HG02678 (cell line): ENCODE measurements at regions not wholly inside any gene's neighbourhood (a gene's known extent, or its start where the extent isn't known, plus 50 kb on each side); places are given as distances from the start of the nearest gene placed in this dataset.
"Not testable (repeated sequence)": the region's sequence is repeated elsewhere in the genome, so short reads cannot be mapped to it uniquely, and the experiment has no call there.

ENCODE experiments used
- ATAC-seq: cut with Tn5 transposase; IDR thresholded peaks from one replicate; pipeline ENCODE4 v1.9.1; 2021; ENCODE audit warnings: mild to moderate bottlenecking, moderate library complexity; ENCODE audit not compliant: unreplicated experiment

DNA sequence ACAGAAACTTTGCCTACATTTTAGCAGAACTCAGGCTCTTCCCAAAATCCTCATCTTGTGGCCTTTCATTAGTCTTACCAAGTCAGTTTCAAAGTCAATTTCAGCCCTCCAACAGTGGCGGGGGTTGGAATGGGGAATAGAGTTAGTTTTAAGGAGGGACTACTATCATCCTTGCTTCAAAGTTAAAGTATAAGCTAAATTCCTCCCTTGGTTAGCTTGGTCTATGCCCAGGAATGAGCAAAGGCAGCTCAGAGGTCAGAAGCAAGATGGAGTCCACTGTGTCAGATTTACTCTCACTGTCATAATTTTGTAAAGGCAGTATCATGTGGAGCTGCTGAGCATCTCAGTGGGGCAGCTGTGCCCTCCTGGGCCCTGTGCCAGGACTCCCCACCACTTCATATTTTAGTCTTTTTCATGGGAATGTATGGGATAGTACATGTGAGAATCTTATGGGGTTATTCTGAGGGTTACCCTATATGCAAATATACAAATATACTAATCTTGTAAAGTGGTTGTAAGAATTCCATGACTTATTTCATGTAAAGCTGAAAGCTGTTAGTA is 145.2 kb upstream of the MMADHC start:
- ATAC-seq = no peak

- ATAC-seq = no peak
Measured at GRCh38 chr2:149732001-149732685, 144.6 kb upstream of the MMADHC start.

DNA sequence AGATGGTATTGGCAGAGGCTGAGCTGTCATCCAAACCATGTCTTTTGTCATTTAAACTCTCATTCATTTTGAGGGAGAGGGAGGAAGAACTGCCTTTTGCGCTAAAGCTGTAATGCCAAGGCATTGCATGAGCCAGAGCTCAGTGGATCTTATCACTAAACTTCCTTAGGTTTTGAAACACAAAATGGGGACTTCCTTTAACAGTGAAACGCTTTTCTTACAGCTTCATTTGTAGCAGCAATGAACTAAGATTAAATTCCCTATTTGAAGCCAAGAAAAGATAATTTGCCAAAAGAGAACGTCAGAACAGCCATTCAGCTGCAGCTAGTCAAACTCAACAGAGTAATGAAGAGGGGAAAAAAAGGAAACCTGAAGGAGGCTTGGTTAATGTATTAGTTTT is 143.5 kb upstream of the MMADHC start:
- no peak for ATAC-seq

DNA sequence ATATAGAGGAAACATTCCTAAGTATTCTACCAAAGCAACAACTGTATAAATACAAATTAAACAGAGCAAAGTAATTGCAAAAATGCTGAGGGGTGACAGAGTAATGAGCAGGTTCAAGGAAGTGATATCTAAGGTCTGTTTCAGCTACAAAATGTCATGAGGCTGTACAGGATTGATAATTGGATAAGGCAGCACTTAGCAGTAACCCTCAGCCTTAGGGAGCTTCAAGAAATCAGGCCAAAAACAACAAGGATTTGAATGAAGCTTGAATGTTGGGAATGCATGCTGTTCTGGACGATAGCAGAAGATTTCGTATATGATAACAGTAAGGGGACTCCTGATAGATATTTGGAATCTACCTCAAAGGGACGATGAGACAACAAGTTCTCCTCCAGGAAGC is 142.0 kb upstream of the MMADHC start:
- ATAC-seq = no peak

DNA sequence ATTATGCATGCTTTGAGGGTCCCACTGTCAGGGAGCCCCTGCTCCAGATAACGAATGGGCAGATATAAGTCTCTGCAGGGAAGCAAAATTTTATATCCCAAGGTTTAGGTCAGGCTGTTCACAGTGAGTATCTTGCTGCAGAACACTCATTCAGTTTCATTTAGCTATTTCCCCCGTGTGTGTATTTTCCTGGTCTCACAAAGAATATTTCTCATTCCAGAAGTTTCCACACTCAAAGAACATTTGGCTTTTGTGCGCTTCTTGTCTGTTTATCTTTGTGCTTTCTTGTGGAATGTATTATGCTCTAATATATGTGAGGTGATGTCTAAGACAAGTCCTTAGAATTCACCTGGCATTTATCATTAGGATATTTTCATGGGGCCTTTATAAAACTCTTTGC is 140.4 kb upstream of the MMADHC start:
- no peak for ATAC-seq

DNA sequence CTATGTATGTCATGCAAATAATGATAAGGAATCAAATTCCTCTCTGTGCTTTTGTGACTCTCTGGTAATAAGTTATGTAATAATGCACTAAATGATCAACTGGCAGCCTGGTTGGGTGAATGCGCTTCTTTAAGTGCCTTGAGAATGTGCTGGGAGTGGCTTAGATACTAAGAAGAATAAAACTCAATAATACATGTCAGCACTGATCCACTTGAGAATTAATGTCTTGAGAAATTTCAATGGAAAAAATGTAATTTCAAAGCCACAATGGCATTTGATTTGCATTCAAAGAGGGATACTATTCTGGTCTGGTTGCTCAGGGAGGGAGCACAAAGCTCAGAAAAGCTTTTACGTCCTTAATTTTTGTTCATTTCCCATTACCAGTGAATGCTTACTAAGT is 137.7 kb upstream of the MMADHC start:
- ATAC-seq = no peak

- ATAC-seq = no peak
Measured at GRCh38 chr2:149724091-149724490, 136.5 kb upstream of the MMADHC start.

- no peak for ATAC-seq
Measured at GRCh38 chr2:149720615-149721014, 133.0 kb upstream of the MMADHC start.

GRCh38 chr2:149719695-149720094 is 132.1 kb upstream of the MMADHC start:
- ATAC-seq = no peak

- no peak for ATAC-seq
Measured at GRCh38 chr2:149716687-149717086, 129.1 kb upstream of the MMADHC start.

DNA sequence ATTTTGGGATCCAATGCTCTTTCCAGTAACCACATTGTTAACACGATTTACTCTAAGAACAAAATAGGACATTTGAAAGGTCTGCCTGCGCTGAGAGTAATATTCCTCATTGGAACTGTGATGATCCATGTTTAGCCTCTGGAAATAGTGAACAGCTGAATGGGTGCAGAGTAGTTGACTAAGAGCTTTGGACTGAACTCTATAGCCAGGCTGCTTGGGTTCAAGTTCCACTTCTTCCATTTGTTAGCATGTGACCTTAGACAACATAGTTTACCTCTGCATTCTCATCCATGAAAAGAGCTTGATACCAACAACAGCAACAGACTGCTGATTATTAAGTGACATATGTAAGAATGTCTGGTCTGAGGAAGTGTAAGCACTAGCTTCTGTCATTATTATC is 128.3 kb upstream of the MMADHC start:
- ATAC-seq = no peak

DNA sequence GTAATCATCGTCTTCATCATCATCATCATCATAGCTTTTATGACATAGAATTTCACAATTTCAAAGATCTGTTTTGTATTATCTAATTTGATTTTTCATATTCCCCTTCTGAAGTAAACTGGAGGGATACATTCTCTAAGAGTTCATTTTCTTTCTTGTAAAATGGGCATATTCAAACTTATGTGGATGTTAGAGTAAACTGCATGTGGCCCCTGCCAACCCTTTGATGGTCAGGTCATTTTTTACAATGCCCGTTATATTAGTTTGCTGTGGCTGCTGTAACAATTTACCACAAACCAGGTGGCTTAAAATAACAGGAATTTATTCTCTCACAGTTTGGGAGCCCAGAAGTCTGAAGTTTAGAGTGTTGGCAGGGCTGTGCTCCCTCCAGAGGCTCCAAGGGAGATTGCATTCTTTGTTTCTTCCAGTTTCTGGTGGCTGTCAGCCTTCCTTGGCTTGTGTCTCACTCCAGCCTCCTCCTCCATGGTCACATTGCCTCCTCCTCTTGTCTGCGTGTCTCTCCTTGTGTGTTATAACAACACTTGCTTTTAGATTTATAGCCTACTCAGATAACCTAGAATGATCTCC is 127.5 kb upstream of the MMADHC start:
- no peak for ATAC-seq

DNA sequence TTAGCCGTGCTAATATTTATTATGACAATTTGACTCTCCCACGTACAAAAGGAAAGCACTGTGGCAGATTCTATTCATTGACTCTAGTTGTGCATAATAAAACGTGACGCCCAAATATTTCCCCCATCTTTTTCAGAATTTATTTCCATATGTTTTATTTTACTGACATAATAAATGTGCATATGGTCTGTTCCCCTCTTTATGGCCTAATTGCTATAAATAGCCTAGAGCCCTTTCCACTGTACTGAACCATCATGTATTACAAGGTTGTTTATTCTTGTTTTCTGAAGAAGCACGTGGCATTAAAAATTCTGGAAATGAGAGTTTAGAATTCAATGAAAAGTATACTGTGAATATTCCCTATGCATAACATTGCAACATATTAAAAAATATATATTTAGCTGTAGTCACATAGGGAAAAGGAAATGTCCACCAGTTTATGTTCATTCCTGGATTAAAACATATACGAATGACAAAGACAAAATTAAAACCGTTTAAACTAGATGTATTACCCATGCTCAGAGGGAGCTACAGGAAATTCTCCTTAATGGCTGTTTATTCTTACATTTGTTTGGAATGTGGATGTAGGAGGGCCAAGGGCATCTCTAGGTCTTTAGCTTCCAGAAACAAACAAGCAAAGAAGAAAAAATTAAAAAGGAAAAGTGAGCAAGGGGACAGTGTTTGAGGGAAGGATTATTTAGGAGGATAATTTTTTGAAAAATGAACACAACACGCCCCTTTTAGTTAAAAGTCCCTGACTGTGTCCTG is 122.1 kb upstream of the MMADHC start:
- no peak for ATAC-seq

DNA sequence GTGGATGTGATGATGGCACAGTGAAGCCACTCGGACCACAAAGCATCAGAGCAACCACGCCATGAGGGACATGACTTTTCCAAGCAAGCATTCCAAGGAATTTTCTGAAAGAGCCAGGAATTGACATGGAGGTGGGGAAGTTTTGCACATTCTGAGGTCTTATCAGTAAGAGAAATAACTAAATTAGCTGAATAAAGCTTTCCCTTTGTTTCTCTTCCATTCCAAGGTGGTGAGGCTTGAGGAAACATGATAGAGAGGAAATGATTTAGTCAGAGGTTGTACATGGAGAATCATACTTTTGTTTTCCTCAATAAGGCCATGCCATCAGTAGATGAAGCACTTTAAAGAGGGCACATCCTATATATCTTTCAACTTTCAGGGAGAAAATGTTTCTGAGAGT is 115.7 kb upstream of the MMADHC start:
- no peak for ATAC-seq

DNA sequence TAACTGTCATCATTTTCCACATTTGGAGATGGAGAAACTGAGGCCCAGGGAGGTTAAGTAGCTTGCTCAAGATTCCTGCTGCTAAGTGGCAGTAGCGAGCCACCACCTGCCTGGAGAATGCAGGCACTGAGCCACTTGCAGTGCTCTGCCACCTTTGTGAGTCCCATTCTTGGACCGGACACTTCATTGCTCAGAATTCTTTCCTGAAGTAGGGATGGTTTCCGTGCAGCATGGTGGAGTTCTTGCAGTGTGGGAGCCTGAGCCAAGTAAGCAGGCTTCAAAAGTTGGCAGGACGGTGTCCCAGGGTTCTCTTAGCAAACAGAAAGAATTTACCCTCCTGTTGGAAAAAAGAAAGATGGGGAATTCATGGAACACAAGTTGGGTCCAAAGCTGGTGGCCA is 115.0 kb upstream of the MMADHC start:
- no peak for ATAC-seq

DNA sequence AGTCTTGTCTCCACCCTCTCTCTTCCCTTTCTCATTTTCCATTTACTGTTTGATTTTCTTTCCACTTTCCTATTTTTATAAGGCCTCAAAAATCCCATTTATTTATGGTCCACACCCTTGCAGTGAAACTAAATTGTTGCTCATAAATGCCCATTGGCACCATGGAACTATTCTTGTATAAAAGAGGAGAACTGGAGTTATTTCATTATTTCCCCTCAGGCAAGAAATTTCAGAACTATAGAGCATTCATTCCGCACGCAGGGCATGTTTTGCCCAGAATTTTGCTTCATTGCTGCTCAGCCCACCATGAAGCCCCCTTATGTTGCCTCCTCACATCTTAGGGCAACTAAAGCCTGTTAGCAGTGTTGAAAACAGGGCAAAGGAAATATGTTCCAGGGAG is 113.7 kb upstream of the MMADHC start:
- no peak for ATAC-seq

GRCh38 chr2:149692961-149693396 is 105.4 kb upstream of the MMADHC start:
- ATAC-seq = no peak

GRCh38 chr2:149690825-149691224 is 103.2 kb upstream of the MMADHC start:
- ATAC-seq = no peak

- no peak for ATAC-seq
Measured at GRCh38 chr2:149687052-149687427, 99.5 kb upstream of the MMADHC start.

DNA sequence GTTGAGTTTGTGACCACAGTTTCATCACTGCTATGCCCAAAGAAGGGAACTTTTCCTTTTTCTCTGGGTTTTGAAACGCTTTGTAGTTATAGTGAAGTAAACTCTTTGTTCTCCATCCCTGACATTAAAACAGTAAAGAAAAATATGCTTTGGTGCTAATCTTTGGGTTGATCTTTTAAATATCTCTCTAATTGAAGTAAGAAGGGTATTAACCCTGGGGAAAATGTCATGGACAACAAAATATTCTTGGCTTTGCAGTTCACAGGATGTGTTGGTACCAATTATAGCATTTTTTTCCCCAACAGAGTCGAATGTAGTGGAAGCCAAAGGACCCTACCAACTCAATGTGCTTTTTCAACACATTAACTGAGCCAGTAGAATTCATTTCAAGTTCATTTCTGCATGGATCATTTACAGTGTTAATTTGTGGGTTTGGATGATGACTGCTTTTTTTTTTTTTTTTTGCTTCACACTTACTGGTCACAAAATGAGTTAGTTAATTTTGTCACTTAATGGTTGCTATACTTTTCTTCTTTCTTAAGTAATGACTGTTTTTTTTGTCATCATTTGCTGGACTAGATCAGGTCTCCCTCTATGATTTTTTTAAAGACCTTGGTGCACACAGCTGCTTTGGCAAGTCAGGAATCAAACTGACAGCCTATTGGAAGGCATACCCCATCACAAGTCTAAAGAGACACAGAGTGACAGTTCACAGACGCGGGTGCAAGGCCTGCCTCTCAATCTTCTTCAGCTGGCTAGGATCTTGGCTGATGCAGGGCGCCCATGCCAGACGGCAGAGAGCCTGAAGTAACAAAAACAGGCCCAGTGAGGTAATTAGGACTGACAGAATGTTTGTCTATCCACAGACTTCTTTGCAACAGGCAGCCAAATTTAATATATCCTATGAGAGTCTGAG is 98.8 kb upstream of the MMADHC start:
- ATAC-seq = no peak

GRCh38 chr2:149685401-149685800 is 97.8 kb upstream of the MMADHC start:
- not testable (repeated sequence) for ATAC-seq
